ENCODE measurements at regions not wholly inside any gene's neighbourhood (a gene's known extent, or its start where the extent isn't known, plus 50 kb on each side); places are given as distances from the start of the nearest gene placed in this dataset.

GRCh38 chr1:14366091-14367018 is 232.1 kb upstream of the KAZN start:
- no peak overlapping the region for H3K27ac ChIP-seq (ENCODE audit: control insufficient read depth, insufficient read depth, low read length)
- no peak overlapping the region for H3K4me2 ChIP-seq (ENCODE audit: control insufficient read depth, extremely low read depth, insufficient read depth, low read depth, low read length)
- H3K9me1 ChIP-seq (ENCODE audit: control insufficient read depth, extremely low read depth, insufficient read depth, low read length) = no peaks in the 10 kb centered on the region
- H3K36me3 ChIP-seq (ENCODE audit: control insufficient read depth in 2 of 2, extremely low read depth in 1 of 2, insufficient read depth in 2 of 2, low read length in 2 of 2) = no peaks in the 10 kb centered on the region
- no peak for TF ChIP-seq EZH2 (IDR thresholded peaks at IDR 0.05; ENCODE audit: low read length)
- TF ChIP-seq CTCF (optimal IDR thresholded peaks at IDR 0.05 in 1 of 3, IDR thresholded peaks at IDR 0.05 in 1 of 3, conservative IDR thresholded peaks at IDR 0.05 in 1 of 3; ENCODE audit: extremely low read depth in 1 of 3, insufficient read depth in 2 of 3, low read length in 3 of 3) = peak in 1 of 3 experiments; percentile 10
- peaks cover 5% of the 10 kb centered on the region for H3K27me3 ChIP-seq (ENCODE audit: control insufficient read depth, extremely low read depth, insufficient read depth, low read length)
- H2AFZ ChIP-seq (ENCODE audit: control insufficient read depth, low read length) = no peak overlapping the region
- H3K4me3 ChIP-seq (ENCODE audit: control insufficient read depth in 2 of 3, extremely low read depth in 1 of 3, insufficient read depth in 2 of 3, low read depth in 1 of 3, low read length in 3 of 3) = no peak overlapping the region
- no peaks in the 10 kb centered on the region for H4K20me1 ChIP-seq (ENCODE audit: control insufficient read depth, extremely low read depth, insufficient read depth, low read length)
- H3K9ac ChIP-seq (ENCODE audit: control insufficient read depth, extremely low read depth, insufficient read depth, low read length) = no peak overlapping the region
- H3K9me3 ChIP-seq (ENCODE audit: control insufficient read depth, low read depth, low read length) = no peaks in the 10 kb centered on the region
- dilution Hi-C loops (cut with MboI; ENCODE audit: extremely low pct_ligation_motif_present, low sequenced_read_pairs) = no loop called here
- DNase-seq (ENCODE audit: low read depth, low spot score) (no peak), FAIRE-seq (no peak)
- H3K4me1 ChIP-seq (ENCODE audit: control insufficient read depth, extremely low read depth, insufficient read depth, low read length) = no peaks in the 10 kb centered on the region
- H3K79me2 ChIP-seq (ENCODE audit: control insufficient read depth, insufficient read depth, low read length) = no peaks in the 10 kb centered on the region

DNA sequence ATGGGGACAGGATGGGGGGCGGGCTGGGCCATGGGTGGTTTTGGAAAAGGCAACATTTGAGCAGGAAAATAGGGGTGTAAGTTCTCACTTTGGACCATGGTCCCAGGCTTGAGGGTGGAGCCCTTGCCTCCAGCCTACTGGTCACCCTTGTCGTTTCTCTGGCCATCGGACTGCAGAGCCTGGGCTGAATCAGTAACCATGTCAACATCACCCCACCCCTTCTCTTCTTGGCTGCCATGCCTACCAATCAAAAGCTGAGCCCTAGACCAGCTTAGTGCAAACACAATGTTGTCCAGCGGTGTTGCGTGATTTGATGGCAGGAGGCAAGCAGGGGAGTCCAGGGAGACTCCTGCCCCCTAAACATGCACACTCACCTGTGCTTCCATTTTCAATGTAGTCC is 231.0 kb upstream of the KAZN start:
- Histone ChIP-seq H3K36me3 (ENCODE audit: control insufficient read depth in 2 of 2, extremely low read depth in 1 of 2, insufficient read depth in 2 of 2, low read length in 2 of 2) (no peaks in the 10 kb centered on the region), H2AFZ (ENCODE audit: control insufficient read depth, low read length) (no peak overlapping the region), H3K9me1 (ENCODE audit: control insufficient read depth, extremely low read depth, insufficient read depth, low read length) (no peaks in the 10 kb centered on the region), H3K79me2 (ENCODE audit: control insufficient read depth, insufficient read depth, low read length) (no peaks in the 10 kb centered on the region), H3K27me3 (ENCODE audit: control insufficient read depth, extremely low read depth, insufficient read depth, low read length) (peaks cover 5% of the 10 kb centered on the region), H3K9ac (ENCODE audit: control insufficient read depth, extremely low read depth, insufficient read depth, low read length) (no peak overlapping the region), H3K4me1 (ENCODE audit: control insufficient read depth, extremely low read depth, insufficient read depth, low read length) (peaks cover 9% of the 10 kb centered on the region), H4K20me1 (ENCODE audit: control insufficient read depth, extremely low read depth, insufficient read depth, low read length) (no peaks in the 10 kb centered on the region), H3K9me3 (ENCODE audit: control insufficient read depth, low read depth, low read length) (no peaks in the 10 kb centered on the region), H3K27ac (ENCODE audit: control insufficient read depth, insufficient read depth, low read length) (no peak overlapping the region), H3K4me3 (ENCODE audit: control insufficient read depth in 2 of 3, extremely low read depth in 1 of 3, insufficient read depth in 2 of 3, low read depth in 1 of 3, low read length in 3 of 3) (no peak overlapping the region), H3K4me2 (ENCODE audit: control insufficient read depth, extremely low read depth, insufficient read depth, low read depth, low read length) (no peak overlapping the region)
- DNase-seq (ENCODE audit: low read depth, low spot score) = no peak
- FAIRE-seq = no peak
- dilution Hi-C loops (cut with MboI; ENCODE audit: extremely low pct_ligation_motif_present, low sequenced_read_pairs) = no loop called here
- TF ChIP-seq CTCF (optimal IDR thresholded peaks at IDR 0.05 in 1 of 3, IDR thresholded peaks at IDR 0.05 in 1 of 3, conservative IDR thresholded peaks at IDR 0.05 in 1 of 3; ENCODE audit: extremely low read depth in 1 of 3, insufficient read depth in 2 of 3, low read length in 3 of 3) (no peak), EZH2 (IDR thresholded peaks at IDR 0.05; ENCODE audit: low read length) (no peak)
